SK-N-SH (cell line): ENCODE measurements at regions not wholly inside any gene's neighbourhood (a gene's known extent, or its start where the extent isn't known, plus 50 kb on each side); places are given as distances from the start of the nearest gene placed in this dataset.

ENCODE experiments used
- CHD2 ChIP-seq: fragments of 150-350 bp; IDR thresholded peaks from 2 replicates; pipeline ENCODE4 v1.6.1; 2018; ENCODE audit warnings: low read length; ENCODE audit not compliant: partially characterized antibody
- CTCF ChIP-seq: fragments of 200-600 bp; sonication (generic); IDR thresholded peaks from 2 replicates; pipeline ENCODE4 v1.6.1; 2017; ENCODE audit warnings: antibody characterized with exemption, mild to moderate bottlenecking, moderate library complexity
- ELF1 ChIP-seq: IDR thresholded peaks from 2 replicates; pipeline ENCODE4 v1.4.0; 2012
- EP300 ChIP-seq, 2 experiments: IDR thresholded peaks; 2 replicates each; pipeline versions ENCODE4 v1.4.0 to v1.6.1; 2012; ENCODE audit warnings: borderline replicate concordance in 1 of 2, low read depth in 1 of 2, low read length in 1 of 2
- FOXJ3 ChIP-seq: sonication (generic); formaldehyde crosslinking; IDR thresholded peaks from 2 replicates; pipeline ENCODE4 v1.5.1; 2020; ENCODE audit warnings: mild to moderate bottlenecking, missing genetic modification reagents
- POLR2AphosphoS5 ChIP-seq: IDR thresholded peaks from 2 replicates; pipeline ENCODE4 v1.6.1; 2012; ENCODE audit warnings: low read depth, low read length
- REST ChIP-seq: IDR thresholded peaks from 2 replicates; pipeline ENCODE4 v1.6.1; 2012; ENCODE audit warnings: mild to moderate bottlenecking, low read depth, low read length, moderate library complexity
- SMC3 ChIP-seq: IDR thresholded peaks from 2 replicates; pipeline ENCODE4 v1.6.1; 2012; ENCODE audit warnings: low read depth, low read length, improper control_type of control experiment
- TAF1 ChIP-seq: IDR thresholded peaks from 2 replicates; pipeline ENCODE4 v1.6.1; 2012; ENCODE audit warnings: low read depth, mild to moderate bottlenecking, low read length, moderate library complexity, borderline replicate concordance
- TCF12 ChIP-seq: IDR thresholded peaks from 2 replicates; pipeline ENCODE4 v1.4.0; 2012
- TEAD4 ChIP-seq: IDR thresholded peaks from 2 replicates; pipeline ENCODE4 v1.4.0; 2012; ENCODE audit warnings: mild to moderate bottlenecking, borderline replicate concordance; ENCODE audit not compliant: insufficient read depth

- TF ChIP-seq POLR2AphosphoS5 (no peak), CTCF (no peak), FOXJ3 (no peak), ELF1 (no peak), TEAD4 (no peak), REST (no peak), CHD2 (no peak), EP300 (IDR thresholded peaks at IDR 0.05; ENCODE audit: borderline replicate concordance in 1 of 2, low read depth in 1 of 2, low read length in 1 of 2) (no peak), TAF1 (no peak), SMC3 (no peak), TCF12 (no peak)
These were observed 63.8 kb upstream of the SRD5A2 start for GRCh38 chr2:31644551-31644950.
